NCI-H2227 treated with DMSO at 0.1 percent for 48 hours (cell line): ENCODE measurements at regions not wholly inside any gene's neighbourhood (a gene's known extent, or its start where the extent isn't known, plus 50 kb on each side); places are given as distances from the start of the nearest gene placed in this dataset.

ENCODE experiments used
- DNase-seq: peaks from one replicate; lab custom pipeline; 2025; lab: John Stamatoyannopoulos, UW

DNA sequence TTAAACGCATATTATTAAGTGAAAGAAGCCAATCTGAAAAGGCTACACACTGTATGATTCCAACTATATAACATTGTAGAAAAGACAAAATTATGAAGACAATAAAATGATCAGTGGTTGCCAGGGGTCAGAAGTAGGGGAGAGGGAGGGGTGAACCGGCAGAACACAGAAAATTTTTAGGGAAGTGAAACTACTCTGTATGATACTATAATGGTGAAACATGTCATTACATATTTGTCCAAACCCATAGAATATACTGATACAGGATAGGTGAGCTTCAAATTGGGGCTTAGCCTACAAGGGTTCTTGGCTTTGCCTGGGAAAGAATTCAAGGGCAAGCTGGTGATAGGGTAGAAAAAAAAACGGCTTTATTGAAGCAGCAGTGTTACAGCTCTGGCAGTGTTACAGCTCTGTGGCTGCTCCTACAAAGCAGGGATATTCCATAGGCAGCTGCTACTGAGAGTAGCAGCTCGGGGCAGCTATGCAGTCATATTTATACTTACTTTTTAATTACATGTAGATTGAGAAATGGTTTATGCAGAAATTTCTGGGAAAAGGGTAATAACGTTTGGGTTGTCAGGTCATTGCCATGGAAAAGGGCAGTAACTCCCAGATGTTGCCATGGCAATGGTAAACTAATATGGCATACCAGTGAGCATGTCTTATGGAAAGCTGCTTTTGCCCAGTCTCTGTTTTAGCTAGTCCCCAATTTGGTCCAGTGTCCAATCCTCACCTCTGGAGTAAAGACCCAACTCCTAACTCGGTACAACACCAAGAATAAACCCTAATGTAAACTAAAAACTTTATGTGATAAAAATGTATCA, 125.1 kb upstream of the SLC25A36 start:
- DNase-seq: no peak

DNA sequence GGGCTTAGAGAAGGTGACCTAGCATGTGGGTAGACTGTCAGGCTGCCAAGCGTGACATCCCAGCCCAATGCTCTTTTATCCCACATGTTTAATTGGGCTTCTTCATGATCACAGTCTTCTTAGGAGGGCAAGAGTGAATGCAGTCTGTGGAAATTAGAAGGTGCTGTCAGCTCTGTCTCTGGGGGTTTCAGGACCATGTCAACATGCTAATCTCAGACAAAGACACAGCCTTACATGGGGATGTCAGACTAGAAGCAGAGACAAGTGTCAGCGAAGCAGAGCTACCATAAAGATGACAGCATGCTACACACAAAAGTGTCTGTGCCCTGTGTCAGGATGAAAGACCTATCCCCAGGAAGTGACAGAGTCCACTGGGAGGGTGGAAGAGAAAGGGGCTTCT, 120.1 kb upstream of the SLC25A36 start:
- DNase-seq: no peak

DNA sequence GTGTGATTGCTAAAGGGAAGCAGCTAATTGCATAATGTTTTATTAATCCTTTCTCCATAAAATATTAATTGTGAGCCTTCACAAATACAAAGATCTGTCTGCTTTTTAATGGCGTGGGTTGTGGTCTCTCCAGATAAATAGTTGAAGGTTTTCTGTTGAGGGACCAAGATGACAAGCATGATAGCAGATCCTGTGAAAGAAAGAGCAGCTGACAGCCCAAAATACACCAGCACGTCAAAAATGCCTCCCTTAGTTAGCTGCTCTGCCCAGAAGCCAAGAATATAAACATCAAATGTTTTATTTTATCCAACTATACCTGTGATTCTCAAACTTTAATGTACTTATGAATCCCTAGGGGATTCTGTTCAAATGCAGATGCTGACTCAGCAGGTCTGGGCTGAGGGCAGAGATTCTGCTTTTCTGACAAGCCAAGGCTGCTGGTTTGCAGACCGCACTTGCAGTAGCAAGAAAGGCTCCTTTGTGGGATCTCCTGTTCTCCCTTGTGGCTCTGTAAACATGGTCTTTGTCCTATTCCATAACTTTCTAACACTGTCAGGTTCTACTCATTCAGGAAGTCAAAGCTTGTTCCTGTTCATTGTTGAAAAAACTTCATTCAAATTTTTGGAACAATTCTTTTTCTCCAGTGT, 119.1 kb upstream of the SLC25A36 start:
- no peak for DNase-seq

DNA sequence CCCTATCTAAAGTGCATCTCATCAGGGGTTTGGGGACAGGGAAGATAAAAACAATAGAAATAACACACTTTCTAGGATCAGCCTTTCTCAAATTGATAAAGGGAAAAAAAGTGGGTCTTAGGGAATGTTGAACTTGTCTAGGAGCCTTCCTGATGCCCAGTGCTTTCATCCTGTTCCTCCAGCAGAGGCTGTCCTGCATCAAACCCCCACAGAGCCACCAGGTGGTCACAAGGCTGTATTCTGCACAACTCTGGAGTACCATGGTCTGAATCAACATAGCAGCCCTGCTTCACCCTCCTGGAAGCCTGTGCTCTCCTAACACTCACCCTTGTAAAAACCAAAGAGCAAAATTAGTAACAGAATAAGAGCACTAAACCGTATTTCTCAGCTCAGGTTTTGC, 118.5 kb upstream of the SLC25A36 start:
- DNase-seq: no peak

DNA sequence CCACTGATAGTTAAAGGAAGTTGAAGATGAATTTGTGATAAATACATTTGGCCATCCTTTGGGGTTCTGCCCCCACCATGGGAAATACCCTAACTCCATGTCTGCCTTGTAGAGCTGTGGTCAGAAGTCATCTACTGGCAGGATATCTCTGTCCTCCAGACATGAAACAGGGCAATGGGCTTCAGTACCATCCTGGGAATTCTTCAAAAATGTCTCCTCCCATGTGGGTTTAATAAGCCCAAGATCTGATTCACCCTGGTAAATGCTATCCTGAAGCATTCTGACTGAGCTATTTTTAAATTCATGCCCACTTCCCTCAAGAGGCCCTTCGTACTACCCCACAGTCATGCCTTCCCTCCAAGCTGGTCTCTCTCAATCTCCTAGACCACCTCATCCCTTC, 113.7 kb upstream of the SLC25A36 start:
- no peak for DNase-seq

DNA sequence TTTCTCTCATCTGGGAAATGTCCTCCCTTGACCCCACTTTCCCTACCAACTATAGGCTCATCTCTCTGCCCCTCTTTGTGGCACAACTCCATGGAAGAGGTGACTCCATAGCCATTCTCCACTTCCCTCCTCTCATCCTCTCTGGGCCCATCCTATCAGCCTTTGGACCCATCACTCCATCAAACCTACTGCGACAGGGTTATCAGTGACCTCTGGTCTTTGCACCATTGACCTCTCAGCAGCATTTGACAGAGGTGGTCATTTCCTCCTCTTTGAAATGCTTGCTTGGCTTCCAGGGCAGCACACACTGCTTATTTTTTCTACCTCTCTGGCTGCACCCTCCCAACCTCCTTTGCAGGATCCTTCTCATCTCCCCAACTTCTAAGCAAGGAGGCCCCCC, 113.1 kb upstream of the SLC25A36 start:
- DNase-seq: no peak

DNA sequence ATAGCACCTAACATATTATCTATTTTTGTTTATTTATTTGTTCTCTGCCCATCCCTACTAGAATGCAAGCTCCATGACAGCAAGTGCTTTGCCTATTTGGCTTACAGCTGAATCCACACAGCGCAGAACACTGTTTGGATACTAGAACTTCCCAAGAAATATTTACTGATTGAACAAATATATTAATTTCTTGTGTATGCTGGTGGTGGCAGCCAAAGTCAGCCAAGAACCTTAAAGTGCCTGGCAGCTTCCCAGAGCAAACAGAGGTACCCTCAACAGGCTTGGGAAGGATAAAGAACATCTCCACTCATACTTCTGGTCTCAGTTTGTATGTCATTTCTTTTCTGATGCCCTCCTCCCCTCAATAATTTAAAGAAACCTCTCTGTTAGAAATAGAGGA, 111.8 kb upstream of the SLC25A36 start:
- DNase-seq: no peak

DNA sequence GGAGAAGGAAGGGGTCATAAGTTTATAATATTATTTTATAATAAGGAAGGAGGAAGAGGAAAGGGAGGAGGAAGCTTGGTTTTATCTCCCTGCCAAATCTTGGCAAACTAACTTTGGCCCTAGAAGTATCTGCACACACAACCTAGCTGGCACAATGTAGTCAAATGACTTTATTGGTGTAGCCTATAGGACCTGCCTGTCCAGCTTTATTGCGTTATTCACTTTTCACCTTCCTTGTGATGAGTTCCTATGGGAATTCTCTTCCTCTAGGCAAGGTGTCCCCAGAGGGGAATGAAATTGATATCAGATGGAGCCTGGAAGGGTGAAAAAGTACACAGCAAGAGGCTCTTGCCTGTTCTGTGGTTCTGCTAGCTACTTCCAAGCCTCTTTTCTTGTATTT, 111.2 kb upstream of the SLC25A36 start:
- DNase-seq: no peak

DNA sequence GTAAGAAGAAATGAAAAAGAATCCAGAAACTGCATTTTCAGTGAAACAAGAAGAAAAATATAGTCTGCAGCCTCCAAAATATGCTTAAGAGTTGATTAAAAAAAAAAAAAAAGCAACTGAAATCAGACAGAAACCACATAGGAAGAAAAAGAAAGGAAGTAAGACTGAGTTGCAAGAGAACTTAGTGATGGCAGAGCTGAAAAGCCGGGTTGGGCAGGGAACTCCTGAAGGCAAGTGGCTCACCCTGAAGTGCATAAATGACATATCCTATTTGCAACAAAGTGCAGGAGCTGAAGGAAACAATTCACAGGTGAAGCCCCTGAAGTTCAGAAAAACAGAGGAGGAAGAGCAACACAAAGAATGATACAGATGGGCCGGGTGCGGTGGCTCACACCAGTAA, 108.8 kb upstream of the SLC25A36 start:
- no peak for DNase-seq

DNA sequence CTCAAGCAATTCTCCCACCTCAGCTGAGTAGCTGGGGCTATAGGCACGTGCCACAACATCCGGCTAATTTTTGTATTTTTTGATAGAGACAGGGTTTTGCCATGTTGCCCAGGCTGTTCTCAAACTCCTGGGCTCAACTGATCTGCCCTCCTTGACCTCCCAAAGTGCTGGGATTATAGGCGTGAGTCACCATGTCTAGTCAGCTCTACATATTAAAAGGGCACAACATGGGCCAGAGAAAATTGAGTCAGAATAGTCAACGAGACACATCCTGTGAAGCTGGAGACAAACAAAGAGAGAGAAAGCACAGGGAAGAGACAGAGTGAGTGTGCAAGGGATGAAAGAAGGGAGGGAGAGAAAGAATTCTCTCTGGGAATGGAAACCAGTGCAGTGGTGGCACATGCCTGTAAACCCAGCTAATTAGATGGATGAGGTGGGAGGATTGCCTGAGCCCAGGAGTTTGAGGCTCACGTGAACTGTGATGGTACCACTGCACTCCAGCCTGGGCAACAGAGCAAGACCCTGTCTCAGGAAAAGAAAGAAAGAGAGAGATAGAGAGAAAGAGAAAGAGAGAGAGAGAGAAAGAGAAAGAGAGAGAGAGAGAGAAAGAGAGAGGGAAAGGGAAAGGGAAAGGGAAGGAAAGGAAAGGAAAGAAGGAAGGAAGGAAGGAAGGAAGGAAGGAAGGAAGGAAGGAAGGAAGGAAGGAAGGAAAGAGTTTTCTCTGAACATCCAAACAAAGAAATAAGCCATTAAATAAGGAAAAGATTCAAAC, 107.2 kb upstream of the SLC25A36 start:
- DNase-seq: no peak

DNA sequence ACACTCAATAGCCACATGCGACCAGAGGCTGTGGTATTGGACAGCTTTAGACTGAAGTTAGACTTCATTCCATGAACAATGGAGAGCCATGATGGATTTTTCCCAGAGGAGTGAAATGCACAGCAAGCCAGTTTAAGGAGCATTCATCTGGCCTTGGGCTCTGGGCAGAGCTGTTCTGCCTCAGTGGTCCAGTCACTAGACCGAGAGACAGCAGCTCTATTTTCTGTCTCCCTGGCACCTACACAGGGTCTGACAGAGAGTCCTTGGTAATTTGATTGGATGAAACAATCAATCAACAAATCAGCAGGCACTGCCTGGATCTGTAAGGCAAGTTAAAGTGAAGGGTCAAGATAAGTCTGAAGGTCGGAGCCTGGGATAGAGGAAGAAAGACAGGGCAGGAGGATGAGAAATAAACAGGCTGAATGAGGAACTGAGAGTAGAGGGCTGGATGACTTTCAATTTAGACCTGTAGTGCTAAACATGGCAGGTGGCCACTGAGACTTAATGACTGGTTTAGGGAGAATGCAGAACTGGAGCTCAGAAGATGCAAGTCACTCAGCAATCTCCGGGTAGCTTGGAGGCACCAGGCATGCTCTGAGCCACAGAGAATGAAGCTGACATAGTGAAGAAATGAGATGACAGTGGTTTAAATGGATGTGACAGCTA, 98.5 kb upstream of the SLC25A36 start:
- DNase-seq: no peak

DNA sequence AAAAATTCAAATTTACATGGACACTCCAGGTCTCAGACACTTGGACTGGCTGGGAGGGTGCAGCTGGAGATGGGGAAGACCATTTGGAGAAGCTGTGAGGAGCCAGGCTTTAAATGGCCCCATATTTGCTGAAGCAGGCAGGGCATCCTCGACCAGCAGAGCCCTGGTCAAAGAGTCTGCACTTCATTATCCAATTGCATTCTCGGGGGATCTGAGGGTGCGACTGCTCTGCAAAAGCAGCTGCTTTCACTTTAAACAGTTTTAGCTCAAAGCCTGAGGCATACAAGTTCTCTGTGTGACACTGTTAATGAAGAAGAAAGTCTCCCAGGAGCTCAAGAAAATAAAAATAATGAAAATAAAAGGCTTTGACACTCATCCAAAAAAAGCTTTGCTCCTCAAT, 98.0 kb upstream of the SLC25A36 start:
- no peak for DNase-seq

DNA sequence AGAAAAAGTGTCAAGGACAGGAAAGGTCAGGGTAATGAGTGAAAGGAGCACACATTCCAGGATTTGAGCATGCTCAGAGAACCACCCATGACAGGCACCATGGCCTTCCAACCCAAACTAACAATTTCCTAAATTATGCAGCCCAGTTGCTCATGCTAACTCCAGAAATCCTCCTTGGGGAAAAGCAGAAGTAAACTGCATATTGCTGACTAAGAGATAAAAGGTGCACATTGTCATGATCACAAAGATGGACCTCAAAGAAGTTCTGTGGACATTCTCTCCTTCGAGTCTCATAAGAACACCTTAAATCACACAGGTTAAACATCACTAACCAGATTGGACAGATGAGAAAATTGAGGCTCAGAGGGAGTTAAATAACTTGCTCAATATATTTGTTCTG, 97.6 kb upstream of the SLC25A36 start:
- no peak for DNase-seq

DNA sequence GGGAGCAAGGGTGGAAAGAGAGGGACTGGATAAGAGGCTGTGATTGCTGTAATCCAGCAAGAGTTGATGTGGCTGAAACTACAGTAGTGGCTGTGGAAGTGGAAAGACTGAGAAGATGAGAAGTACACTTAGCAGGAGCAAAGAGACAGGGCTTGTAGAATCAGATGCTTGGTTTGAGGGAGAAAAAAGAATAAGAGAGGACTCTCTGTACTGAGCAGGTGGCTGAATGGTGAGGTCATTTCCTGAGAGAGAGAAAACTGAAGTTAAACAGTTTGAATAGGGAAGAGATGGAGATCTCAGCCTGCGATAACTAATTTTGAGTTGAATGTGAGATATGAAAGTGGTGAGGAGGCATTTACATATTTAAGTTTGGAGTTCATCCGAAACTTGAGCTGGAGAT, 95.8 kb upstream of the SLC25A36 start:
- DNase-seq: no peak

DNA sequence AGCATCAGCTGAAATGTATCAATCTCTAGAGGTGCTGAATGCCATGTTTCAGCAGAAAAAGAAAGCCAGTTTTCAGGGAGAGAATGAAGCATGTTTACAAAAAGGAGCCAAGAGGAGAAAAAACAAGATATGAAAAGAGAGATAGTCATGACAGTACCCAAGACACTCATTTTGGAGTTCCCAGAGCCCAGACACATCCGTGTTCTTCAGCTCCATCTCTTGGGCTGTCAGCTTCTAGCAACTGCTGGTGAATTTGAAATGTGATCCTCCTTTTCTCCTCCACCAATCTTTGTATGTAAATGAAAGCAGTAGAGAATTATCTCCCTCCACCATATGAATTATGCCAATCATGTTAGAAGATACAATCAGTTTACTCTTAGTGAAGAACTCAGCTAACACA, 93.0 kb upstream of the SLC25A36 start:
- DNase-seq: no peak

DNA sequence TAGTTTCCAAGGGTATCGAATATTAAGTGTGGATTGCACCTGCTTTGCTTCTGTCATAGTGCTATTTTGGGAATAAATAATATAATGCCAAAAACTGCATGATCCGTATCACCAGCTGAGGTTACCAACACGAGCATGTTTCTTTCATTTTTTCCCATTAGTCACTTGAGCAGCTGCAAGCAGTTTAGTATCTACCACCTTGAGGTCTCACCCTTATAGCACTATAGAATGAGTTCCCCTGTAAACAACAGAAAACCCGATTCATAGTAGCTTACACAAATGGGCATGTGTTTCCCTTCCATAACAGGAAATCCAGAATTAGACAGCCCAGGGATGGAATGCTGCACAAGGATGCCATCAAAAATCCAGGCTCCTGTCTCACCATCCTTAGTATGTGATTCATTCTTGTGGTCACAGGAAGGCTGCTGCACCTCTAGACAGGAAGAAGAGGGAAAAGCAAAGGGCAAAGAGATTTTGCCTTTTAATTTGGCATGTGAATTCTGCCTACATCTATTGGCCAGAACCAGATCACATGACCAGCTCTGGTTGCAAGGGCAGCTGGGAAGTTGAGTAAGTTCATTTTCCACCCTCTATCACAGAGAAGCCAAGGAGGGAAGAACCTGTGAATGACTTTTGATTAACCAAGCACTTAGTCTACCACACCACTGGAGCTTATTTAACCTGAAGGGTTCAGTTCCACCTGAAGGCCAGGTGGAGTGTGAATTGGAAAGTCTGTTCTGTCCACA, 91.3 kb upstream of the SLC25A36 start:
- DNase-seq: no peak

DNA sequence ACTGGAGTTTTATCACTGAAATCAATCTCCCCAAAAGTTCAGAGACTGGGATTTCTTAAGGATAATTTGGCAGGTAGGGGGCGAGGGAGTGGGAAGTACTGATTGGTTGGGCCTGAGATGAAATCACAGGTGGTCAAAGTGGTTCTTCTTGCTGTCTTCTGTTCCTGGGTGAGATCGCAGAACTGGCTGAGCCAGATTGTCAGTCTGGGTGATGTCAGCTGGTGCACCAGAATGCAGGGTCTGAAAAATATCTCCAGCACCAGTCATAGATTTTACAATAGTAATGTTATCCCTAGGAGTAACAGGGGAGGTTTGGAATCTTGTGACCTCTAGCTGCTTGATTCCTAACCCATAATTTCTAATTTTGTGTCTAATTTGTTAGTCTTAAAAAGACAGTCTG, 86.7 kb upstream of the SLC25A36 start:
- no peak for DNase-seq

DNA sequence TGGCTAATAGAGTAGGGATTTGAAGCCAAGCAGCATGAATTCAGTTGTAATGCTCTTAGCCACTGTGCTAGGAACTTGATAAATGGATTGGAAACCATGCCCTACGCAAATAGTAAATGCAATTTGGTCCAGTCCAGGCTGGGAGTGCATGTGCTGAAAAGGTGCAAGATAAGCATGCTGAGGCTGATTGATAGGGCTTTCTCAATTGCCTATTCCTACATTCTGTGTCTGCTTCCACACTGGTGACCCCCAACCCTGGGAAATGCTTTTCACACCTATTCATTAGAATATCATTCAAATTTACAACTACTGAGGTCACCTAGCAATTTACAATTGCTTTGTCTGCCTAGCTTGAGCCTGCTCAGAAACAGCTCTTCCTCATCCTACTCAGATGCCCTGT, 84.7 kb upstream of the SLC25A36 start:
- no peak for DNase-seq

DNA sequence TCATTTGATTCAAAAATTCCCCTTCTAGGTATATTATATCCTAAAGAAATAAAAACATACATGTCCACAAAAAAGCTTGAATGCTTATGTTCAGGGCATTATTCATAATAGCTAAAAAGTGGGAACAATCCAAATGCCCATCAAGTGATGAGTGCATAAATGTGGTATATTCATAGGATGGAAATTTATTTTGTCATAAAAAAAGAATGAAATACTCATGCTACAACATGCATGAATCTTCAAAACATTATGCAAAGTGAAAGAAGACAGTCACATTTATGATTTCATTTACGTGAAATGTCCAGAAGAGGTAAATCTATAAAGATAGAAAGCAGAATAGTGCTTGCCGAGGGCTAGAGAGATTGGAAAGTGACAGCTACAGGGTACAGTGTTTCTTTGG, 83.6 kb upstream of the SLC25A36 start:
- no peak for DNase-seq

DNA sequence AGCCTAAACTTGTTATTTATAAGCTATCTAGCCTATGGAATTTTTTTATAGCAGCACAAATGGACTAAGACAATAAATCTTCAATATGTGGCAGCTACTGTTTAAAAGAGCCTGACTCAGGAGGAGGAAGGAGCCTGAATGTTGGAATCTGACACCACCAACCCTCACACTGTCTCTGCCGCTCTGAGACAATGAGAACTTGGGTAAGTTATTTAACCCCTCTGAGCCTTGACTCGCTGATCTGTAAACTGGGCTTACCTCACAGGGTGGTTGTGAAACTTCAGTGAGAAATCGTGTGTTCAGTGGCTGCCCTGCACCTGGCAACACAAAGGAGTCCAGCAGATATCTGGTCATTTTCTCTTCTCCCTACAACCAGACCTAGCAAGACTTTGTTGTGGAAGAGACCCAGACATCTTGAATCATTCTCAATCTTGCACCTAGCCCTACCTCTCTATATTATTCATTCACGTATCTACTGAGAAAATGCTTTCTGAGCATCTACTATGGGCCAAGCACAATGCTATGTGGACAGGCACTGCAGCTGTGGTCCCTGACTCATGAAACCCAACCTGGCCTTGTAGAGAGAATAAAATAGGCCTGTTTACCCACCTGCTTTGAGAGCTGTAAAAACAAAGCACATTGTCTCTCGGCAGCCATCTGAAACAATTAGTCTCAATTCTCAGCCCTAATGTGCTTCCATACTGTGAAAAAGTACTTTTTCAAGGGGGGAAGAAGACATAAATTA, 81.9 kb upstream of the SLC25A36 start:
- DNase-seq: no peak

DNA sequence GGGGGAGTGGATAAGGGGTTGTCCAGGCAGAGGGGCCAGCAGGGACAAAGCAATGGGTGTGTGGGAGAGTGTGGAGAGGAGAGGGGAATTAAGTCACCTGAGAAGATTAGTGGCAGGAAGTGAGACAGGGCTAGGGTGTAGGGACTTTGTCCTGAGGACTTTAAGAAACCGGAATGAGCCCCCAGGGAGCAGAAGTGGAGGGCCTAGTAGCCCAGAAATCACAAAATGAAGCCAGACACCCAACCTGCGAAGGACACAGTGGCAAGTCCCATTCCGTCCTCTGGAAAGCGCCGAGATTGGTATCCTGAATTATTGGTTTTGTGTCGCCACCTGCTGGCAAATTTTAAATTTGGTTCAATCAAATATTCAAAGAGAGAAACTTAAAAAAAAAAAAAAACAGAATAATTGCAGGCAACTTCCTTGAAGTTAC, 78.0 kb upstream of the SLC25A36 start:
- DNase-seq: peak; percentile 44
